G401 (cell line): ENCODE measurements at regions not wholly inside any gene's neighbourhood (a gene's known extent, or its start where the extent isn't known, plus 50 kb on each side); places are given as distances from the start of the nearest gene placed in this dataset.
"Not testable (repeated sequence)": the region's sequence is repeated elsewhere in the genome, so short reads cannot be mapped to it uniquely, and the experiment has no call there.

Experiments used
- DNase-seq: peaks from one replicate; pipeline ENCODE4 v3.0.0-alpha.2; 2015; ENCODE audit warnings: low spot score
- in situ Hi-C: cut with HindIII; loops from 2 replicates; pipeline ENCODE4 v1.10.0; 2016; ENCODE audit warnings: low sequenced_read_pairs, mixed read lengths

DNA sequence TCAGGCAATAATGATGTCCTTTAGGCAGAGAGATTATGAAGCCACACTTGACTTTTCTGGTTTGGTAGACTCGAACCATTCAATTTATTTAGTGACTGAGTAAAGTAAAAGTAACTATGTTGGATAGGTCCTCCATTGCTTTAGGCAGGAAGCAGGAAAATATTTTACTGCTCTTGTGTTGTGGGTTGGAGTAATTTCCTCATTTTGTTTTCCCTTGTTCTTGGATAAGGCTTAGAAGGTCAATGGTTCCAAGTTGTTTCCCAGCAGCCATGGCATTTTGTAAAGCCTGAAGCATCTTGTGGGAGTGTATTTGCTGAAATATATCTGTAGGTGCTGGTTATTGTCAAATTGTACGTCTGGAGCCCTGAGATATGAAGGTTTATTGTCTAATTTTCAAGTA, 161.2 kb upstream of the SLC38A2 start:
- in situ Hi-C loops, result no loop called here
- no peak for DNase-seq

DNA sequence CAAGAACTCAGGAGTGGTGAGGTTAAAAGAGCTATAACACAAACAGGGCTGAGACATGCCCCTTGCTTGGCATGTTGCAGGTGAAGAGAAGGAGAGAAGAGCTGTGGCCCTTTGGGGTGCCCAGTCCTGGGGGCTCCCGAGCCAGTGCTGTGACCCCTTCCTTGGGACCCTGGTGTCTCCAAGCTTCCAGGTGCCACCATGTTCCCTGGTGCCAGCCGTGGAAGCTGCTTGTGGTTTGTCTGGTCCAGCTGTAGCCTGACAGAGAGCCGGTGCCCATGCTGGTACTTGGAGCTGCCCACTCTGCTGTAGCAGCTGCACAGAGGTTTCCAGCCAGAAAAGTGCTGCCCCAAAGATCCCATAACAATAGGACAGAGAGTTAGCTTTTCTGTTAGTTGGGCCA, 159.2 kb upstream of the SLC38A2 start:
- DNase-seq, result no peak
- in situ Hi-C loops, result no loop called here

- no peak for DNase-seq
- in situ Hi-C loops, result no loop called here
Measured at GRCh38 chr12:46531059-46531785, 158.6 kb upstream of the SLC38A2 start.

DNA sequence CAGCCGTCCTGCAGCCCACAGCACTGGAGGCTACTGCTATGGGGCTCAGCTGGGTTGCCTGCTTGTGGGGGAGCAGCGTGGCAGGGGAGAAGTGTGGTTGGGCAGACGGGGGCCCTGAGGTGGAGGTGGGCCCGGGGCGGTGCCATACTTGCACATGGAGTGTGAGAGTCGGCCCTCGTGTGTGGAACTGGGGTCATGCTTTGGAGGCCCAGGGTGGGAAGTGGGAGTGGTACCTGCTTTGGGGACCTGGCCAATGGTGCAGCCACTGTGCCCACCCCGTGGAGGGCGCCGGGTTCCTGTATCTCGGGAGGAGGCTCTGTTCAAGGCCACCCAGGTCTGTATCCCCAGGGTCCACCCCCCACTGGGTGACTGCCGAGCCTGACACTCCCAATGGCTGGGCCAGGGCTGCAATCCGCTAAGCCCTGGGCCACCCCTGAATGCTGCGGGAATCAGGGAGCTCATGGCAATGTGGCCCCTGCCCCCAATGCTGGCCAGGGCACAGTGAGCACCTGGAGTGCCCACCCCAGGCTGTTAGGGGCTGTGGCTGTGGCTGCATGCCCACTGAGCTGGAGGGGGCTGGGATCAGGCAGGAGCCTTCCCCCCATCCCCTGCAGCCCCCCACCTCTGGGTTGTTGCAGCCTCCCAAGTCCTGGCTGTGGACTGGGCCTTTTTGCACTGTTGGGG, 157.9 kb upstream of the SLC38A2 start:
- no peak for DNase-seq
- in situ Hi-C loops, result no loop called here

GRCh38 chr12:46526233-46526632, 153.7 kb upstream of the SLC38A2 start:
- in situ Hi-C loops, result no loop called here
- no peak for DNase-seq

DNA sequence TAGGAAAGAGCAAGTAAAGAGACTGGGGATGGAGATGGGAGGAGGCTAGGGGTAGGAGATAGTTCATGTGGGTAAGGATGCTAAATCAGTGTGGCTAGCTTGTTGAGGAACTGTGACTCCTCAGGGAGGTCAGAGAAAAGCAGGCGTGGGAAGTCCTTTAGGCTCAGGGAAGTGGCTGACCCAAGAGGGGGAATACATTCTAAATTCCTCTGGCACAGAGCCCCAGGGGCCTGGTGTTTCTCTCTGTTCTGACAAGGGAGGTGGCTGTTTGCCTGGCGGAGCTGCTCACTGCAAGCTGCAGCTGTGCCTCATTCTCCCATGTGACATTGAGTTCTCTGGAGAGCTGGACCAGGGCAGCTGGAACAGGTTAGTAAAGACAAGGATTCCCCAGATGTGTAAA, 152.2 kb upstream of the SLC38A2 start:
- in situ Hi-C loops, result no loop called here
- no peak for DNase-seq

- DNase-seq, result no peak
- in situ Hi-C loops, result no loop called here
Measured at GRCh38 chr12:46523863-46524770, 151.5 kb upstream of the SLC38A2 start.

- no peak for DNase-seq
- in situ Hi-C loops, result no loop called here
Measured at GRCh38 chr12:46523446-46523845, 150.9 kb upstream of the SLC38A2 start.

DNA sequence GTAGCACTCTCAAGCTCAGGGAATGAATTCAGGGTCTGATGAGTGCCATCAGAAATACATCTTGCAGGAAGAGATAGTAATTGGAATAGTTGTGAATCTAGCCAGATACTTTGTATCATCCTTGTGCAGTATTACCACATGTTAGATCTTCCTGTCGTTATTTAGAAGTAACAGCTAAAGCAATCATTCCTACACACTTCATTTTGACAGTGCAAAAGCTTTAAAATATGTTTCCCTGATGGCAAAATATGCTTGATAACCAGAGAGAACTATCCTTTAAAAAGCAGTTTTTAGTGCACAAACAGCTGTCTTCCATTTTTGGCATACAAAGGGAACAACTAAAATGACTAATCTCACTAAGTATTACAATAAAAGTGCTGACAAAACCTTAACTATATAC, 149.5 kb upstream of the SLC38A2 start:
- DNase-seq, result no peak
- in situ Hi-C loops, result no loop called here

GRCh38 chr12:46521145-46521544, 148.6 kb upstream of the SLC38A2 start:
- DNase-seq, result no peak
- in situ Hi-C loops, result no loop called here

GRCh38 chr12:46519407-46519806, 146.8 kb upstream of the SLC38A2 start:
- in situ Hi-C loops, result no loop called here
- DNase-seq, result no peak

DNA sequence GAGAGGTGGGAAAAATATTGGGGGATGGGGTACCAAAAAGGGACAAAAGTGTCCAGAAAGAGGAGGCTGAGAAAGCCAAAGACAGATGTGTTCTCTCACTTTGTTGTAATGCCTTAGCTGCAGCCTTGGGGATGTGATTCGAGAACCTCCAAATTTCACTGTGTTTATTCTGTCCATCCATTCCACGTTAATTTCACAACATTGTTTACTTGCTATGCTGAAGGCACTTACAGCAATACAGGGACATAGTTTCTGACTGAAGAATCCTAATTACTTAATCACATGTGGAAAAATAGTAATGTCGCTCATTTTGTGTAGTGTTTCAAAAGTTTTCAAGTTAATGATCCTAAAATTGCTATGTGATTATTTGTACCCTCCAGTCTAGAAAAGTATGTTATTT, 146.2 kb upstream of the SLC38A2 start:
- in situ Hi-C loops, result no loop called here
- no peak for DNase-seq

DNA sequence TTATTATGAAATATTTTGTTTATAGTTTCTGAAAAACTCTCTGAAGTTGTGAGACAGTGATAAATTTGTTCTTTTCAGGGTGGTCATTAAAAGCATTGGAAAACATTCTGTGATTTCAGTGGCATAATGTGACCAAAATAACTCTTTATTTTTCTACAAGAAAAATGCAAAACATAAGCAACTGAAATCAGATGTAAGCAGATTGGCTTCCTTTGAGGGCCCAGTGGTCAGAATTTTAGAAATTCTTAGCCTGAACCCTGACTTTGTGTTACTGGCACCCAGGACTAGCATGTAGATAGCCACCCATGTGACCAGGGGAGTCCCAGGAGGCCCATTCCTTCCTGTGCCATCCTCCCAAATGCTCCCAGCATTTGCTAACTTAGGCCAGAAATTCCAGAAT, 145.6 kb upstream of the SLC38A2 start:
- in situ Hi-C loops, result no loop called here
- no peak for DNase-seq

- in situ Hi-C loops, result no loop called here
- no peak for DNase-seq
Measured at GRCh38 chr12:46517579-46517962, 145.0 kb upstream of the SLC38A2 start.

DNA sequence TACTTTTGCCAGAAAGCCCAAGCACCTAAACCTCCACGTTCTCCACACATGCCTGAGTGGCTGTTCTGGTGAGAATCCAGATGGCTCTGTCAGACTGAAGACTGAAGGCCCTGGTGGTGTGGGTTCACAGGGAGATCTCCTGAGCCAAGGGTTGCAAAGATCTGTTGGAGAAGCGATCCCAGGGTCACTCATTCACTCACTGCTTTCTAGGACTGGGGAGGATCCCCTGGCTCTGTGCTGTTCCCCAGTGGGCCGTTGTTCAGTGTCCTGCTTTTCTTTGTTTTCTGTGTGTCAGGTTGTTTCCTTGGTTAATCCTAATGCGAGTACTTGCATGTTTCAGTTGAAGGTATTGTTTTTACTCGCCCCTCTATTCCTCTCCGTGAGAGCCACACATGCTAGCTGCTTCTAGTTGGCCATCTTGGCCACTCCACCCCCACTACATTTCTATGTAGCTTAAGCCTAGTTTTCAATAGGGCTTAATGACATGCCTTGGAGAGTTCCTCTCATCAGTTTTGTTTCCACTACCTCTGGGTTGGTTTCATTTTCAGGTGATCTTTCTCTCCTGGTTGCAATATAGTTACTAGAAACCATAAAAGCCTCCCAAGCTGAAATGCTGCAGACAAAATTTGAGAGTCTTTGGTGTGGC, 144.5 kb upstream of the SLC38A2 start:
- in situ Hi-C loops, result no loop called here
- DNase-seq, result no peak

GRCh38 chr12:46516238-46516932, 143.8 kb upstream of the SLC38A2 start:
- no peak for DNase-seq

DNA sequence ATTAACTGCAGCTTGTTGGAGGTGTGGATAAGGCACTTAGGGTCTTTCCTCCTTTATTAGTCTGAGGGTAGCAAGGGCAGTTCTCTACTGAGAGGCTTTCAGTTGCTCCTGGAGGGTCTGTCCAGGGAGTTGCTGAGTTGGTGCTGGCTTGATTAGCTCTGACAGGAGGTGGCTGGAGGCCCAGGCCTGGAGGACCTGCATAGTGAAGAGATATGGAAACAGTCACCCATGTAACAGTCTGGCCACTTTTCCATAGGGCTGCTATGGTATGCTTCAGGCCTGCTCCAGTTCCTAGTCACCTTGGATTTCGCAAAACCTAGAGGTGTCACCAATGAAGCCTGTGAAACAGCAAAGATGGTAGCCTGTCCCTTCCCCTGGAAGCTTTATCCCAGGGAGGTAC, 143.3 kb upstream of the SLC38A2 start:
- in situ Hi-C loops, result no loop called here
- DNase-seq, result no peak

More at GRCh38 chr12:46516238-46516932, 143.8 kb upstream of the SLC38A2 start:
- in situ Hi-C loops, result no loop called here

- no peak for DNase-seq
- in situ Hi-C loops, result no loop called here
Measured at GRCh38 chr12:46514886-46515285, 142.3 kb upstream of the SLC38A2 start.

DNA sequence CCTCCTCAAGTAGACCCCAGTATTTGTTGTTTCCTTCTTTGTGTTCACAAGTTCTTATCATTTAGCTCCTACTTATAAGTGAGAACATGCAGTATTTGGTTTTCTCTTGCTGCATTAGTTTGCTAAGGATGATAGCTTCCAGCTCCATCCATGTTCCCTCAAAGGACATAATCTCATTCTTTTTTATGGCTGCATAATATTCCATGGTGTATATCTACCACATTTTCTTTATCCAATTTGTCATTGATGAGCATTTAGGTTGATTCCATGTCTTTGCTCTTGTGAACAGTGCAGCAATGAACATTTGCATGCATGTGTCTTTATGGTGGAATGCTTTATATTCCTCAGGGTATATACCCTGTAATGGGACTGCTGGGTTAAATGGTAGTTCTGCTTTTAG, 137.7 kb upstream of the SLC38A2 start:
- DNase-seq, in situ Hi-C loops: not testable (repeated sequence)
